A673 (cell line): ENCODE measurements at regions not wholly inside any gene's neighbourhood (a gene's known extent, or its start where the extent isn't known, plus 50 kb on each side); places are given as distances from the start of the nearest gene placed in this dataset.

Experiments used
- BruUV-seq: library from RNA; stranded (reverse); fragments of 400-500 nt; replicated peaks from 2 replicates; lab custom pipeline; 2021; lab: Mats Ljungman, UMichigan
- CTCF ChIA-PET: fragments of 300-600 bp; sonication (Branson Sonifier 250); formaldehyde crosslinking; loops from one replicate; lab custom pipeline; 2022; ENCODE audit warnings: antibody characterized with exemption; lab: Charles Lee
- POLR2A ChIA-PET: fragments of 300-600 bp; sonication (Branson Sonifier 250); formaldehyde crosslinking; loops from one replicate; lab custom pipeline; 2022; ENCODE audit warnings: antibody characterized with exemption; ENCODE audit not compliant: low non-redundant PET; lab: Charles Lee
- DNase-seq: peaks from one replicate; pipeline ENCODE4 v3.0.0-alpha.2; 2015; ENCODE audit warnings: low spot score
- H3K27ac ChIP-seq: fragments of 200-600 bp; sonication (generic); 2 replicates; pipeline ENCODE4 v1.5.1; 2016; ENCODE audit warnings: mixed run types, low read depth, mild to moderate bottlenecking, mixed read lengths, antibody characterized with exemption, low read length; ENCODE audit not compliant: poor library complexity, severe bottlenecking
- H3K27me3 ChIP-seq: fragments of 200-600 bp; sonication (generic); replicated peaks from 2 replicates; pipeline ENCODE4 v1.6.1; 2017; ENCODE audit warnings: mixed run types, low read depth, mild to moderate bottlenecking, mixed read lengths, antibody characterized with exemption, low read length; ENCODE audit not compliant: insufficient read depth, poor library complexity
- H3K36me3 ChIP-seq: fragments of 200-600 bp; sonication (generic); 2 replicates; pipeline ENCODE4 v1.6.1; 2016; ENCODE audit warnings: mixed run types, mild to moderate bottlenecking, mixed read lengths, antibody characterized with exemption, low read length; ENCODE audit not compliant: insufficient read depth, poor library complexity, severe bottlenecking
- H3K4me1 ChIP-seq: fragments of 200-600 bp; sonication (generic); 2 replicates; pipeline ENCODE4 v1.6.1; 2017; ENCODE audit warnings: mixed run types, mild to moderate bottlenecking, mixed read lengths, antibody characterized with exemption, low read length; ENCODE audit not compliant: insufficient read depth, poor library complexity, severe bottlenecking
- H3K4me3 ChIP-seq: fragments of 200-600 bp; sonication (generic); 2 replicates; pipeline ENCODE4 v1.5.1; 2016; ENCODE audit warnings: low read depth, mixed run types, mild to moderate bottlenecking, mixed read lengths, low read length; ENCODE audit not compliant: poor library complexity, severe bottlenecking
- H3K9me3 ChIP-seq: fragments of 200-600 bp; sonication (generic); 2 replicates; pipeline ENCODE4 v1.6.1; 2016; ENCODE audit warnings: mixed run types, low read depth, mild to moderate bottlenecking, mixed read lengths, antibody characterized with exemption, low read length; ENCODE audit not compliant: poor library complexity, severe bottlenecking
- EZH2 ChIP-seq: fragments of 200-600 bp; sonication (generic); IDR thresholded peaks from 2 replicates; pipeline ENCODE4 v1.6.1; 2017; ENCODE audit warnings: borderline replicate concordance, low read depth, mild to moderate bottlenecking, mixed read lengths, antibody characterized with exemption, low read length; ENCODE audit not compliant: poor library complexity, severe bottlenecking
- intact Hi-C: fragments of 100-400 bp; cut with micrococcal nuclease; formaldehyde crosslinking; loops from one replicate; pipeline ENCODE4 v1.10.0; 2022; ENCODE audit not compliant: unreplicated experiment
- TF ChIP-seq, protein P1 (sequence below): fragments of 300-800, 200-600 bp; sonication (generic); conservative IDR thresholded peaks from 2 replicates; pipeline ENCODE4 v1.5.1; 2017; ENCODE audit warnings: low read depth, mild to moderate bottlenecking, antibody characterized with exemption, low read length, moderate library complexity, mixed read lengths

DNA sequence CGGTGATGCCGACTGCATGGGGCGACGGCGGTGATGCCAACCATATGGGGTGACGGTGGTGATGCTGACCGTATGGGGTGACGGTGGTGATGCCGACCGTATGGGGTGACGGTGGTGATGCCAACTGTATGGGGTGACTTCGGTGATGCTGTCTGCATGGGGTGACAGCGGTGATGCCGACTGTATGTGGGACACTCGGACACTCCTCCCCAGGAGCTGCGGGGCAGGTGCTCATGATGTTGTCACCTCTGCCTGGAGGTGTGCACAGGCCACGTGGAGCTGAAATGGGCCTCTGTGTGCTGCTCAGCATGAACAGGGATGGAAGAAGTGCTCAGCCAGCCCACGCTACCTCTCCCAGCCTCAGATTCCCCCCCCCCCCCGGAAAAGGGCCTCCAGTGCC is 171.8 kb downstream of the OLFM1 start:
- ChIA-PET CTCF (no interaction called here), POLR2A (no interaction called here)
- H3K27me3 ChIP-seq = no peaks in the 10 kb centered on the region
- no peak overlapping the region for H3K27ac ChIP-seq
- TF ChIP-seq, protein P1, sequence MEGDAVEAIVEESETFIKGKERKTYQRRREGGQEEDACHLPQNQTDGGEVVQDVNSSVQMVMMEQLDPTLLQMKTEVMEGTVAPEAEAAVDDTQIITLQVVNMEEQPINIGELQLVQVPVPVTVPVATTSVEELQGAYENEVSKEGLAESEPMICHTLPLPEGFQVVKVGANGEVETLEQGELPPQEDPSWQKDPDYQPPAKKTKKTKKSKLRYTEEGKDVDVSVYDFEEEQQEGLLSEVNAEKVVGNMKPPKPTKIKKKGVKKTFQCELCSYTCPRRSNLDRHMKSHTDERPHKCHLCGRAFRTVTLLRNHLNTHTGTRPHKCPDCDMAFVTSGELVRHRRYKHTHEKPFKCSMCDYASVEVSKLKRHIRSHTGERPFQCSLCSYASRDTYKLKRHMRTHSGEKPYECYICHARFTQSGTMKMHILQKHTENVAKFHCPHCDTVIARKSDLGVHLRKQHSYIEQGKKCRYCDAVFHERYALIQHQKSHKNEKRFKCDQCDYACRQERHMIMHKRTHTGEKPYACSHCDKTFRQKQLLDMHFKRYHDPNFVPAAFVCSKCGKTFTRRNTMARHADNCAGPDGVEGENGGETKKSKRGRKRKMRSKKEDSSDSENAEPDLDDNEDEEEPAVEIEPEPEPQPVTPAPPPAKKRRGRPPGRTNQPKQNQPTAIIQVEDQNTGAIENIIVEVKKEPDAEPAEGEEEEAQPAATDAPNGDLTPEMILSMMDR = no peak
- no peak for TF ChIP-seq EZH2
- no peaks in the 10 kb centered on the region for H3K36me3 ChIP-seq
- no peak overlapping the region for H3K4me3 ChIP-seq
- no peaks in the 10 kb centered on the region for H3K9me3 ChIP-seq
- no peaks in the 10 kb centered on the region for H3K4me1 ChIP-seq
- intact Hi-C loops = no loop called here
- no peak for DNase-seq
- no TSS peak for BruUV-seq

GRCh38 chr9:135260221-135261180 is 173.0 kb downstream of the OLFM1 start:
- Histone ChIP-seq H3K36me3 (no peaks in the 10 kb centered on the region), H3K27ac (no peak overlapping the region), H3K27me3 (no peaks in the 10 kb centered on the region), H3K4me1 (no peaks in the 10 kb centered on the region), H3K4me3 (no peak overlapping the region), H3K9me3 (no peaks in the 10 kb centered on the region)
- intact Hi-C loops = no loop called here
- ChIA-PET POLR2A (interaction anchor here (0.6 kb wide), 1 partner anchor 268 kb away, joined by 3 read pairs; no protein-coding TSS in a partner anchor), CTCF (no interaction called here)
- no peak for DNase-seq
- no TSS peak for BruUV-seq
- TF ChIP-seq EZH2 = no peak
- TF ChIP-seq, protein P1 = no peak

DNA sequence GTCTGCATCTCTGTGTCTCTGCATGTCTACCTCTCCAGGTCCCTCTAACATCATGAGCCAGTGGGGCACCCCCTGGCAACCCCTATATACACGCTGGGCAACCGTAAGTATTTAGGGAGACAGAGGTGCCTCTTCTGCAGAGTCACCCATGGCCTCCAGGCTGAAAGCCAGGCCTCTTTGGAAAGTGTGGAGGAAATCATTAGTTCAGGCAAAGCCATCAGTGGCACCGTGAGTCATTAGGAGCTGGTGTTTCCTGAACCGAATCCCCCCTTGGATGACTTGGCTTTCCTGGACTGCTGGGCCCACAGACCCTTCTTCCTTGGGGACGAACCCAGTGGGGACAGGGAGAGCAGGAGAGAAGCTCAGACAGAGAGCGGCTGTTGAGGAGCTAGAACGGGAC is 174.8 kb downstream of the OLFM1 start:
- no TSS peak for BruUV-seq
- Histone ChIP-seq H3K4me3 (no peak overlapping the region), H3K27me3 (no peaks in the 10 kb centered on the region), H3K9me3 (no peaks in the 10 kb centered on the region), H3K36me3 (no peaks in the 10 kb centered on the region), H3K27ac (no peak overlapping the region), H3K4me1 (peaks cover 5% of the 10 kb centered on the region)
- ChIA-PET POLR2A (no interaction called here), CTCF (no interaction called here)
- no peak for TF ChIP-seq EZH2
- TF ChIP-seq, protein P1 = no peak
- DNase-seq = no peak
- intact Hi-C loops = no loop called here
